ENCODE measurements at regions not wholly inside any gene's neighbourhood (a gene's known extent, or its start where the extent isn't known, plus 50 kb on each side); places are given as distances from the start of the nearest gene placed in this dataset.

- DNase-seq = no peak
- Histone ChIP-seq H3K4me1 (no peaks in the 10 kb centered on the region), H3K27ac (no peak overlapping the region), H3K4me3 (no peak overlapping the region), H3K27me3 (peaks cover 11 to 50% (median 11%) of the 10 kb centered on the region in 3 donors), H3K9me3 (no peaks in the 10 kb centered on the region), H3K36me3 (no peaks in the 10 kb centered on the region)
- TF ChIP-seq POLR2A (IDR thresholded peaks at IDR 0.05) = no peak
- TF ChIP-seq POLR2AphosphoS5 (IDR thresholded peaks at IDR 0.05) = no peak
- TF ChIP-seq EP300 (IDR thresholded peaks at IDR 0.05) = no peak
- no peak for TF ChIP-seq CTCF (IDR thresholded peaks at IDR 0.05)
- intact Hi-C loops (cut with DNase I) = no loop called here
- 23 to 65% methylated on average over 13 of the region's 13 CpGs for WGBS, 2 donors
Observed at GRCh38 chr7:25882151-25882773, 269.7 kb upstream of the NFE2L3 start.

DNA sequence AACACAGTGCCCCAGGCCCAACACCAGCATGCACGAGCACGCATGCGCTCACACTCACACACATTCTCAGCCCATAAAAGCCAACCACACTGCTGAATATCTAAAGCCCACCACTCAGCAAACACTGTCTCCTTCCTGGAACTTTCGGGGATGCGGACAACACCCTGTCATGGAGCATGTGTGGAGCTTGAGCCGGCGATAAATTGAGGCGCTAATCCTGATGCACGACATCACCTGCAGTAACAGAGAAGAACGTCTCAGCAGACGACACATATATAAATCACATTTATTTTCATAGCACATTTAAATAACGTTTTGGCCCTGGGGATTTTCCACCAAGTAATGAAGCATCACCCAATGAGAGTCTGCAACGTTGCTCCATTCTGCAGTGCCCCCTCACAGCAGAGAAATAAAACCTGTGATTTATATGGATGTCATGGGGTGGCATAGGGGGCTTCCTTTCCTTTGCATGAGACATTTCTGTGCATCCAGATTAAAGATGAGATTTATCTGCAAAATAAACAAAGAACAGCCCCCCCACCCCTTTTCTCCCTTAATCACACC, 267.7 kb upstream of the NFE2L3 start:
- Histone ChIP-seq H3K4me1 (no peaks in the 10 kb centered on the region), H3K27ac (no peak overlapping the region), H3K36me3 (no peaks in the 10 kb centered on the region), H3K4me3 (no peak overlapping the region), H3K9me3 (no peaks in the 10 kb centered on the region), H3K27me3 (peaks cover 11 to 61% (median 25%) of the 10 kb centered on the region in 3 donors)
- intact Hi-C loops (cut with DNase I) = no loop called here
- TF ChIP-seq EP300 (IDR thresholded peaks at IDR 0.05) = no peak
- DNase-seq = no peak
- 89 to 90% methylated on average over 13 of the region's 13 CpGs for WGBS, 2 donors

GRCh38 chr7:25885057-25885576, 266.9 kb upstream of the NFE2L3 start:
- H3K4me1 ChIP-seq = no peaks in the 10 kb centered on the region
- TF ChIP-seq POLR2AphosphoS5 (IDR thresholded peaks at IDR 0.05) (no peak), POLR2A (IDR thresholded peaks at IDR 0.05) (no peak), CTCF (IDR thresholded peaks at IDR 0.05) (no peak), EP300 (IDR thresholded peaks at IDR 0.05) (no peak)
- H3K4me3 ChIP-seq = no peak overlapping the region
- H3K27ac ChIP-seq = no peak overlapping the region
- no peaks in the 10 kb centered on the region for H3K9me3 ChIP-seq
- no peak for DNase-seq
- intact Hi-C loops (cut with DNase I) = no loop called here
- H3K27me3 ChIP-seq = peaks cover 11 to 66% (median 27%) of the 10 kb centered on the region in 3 donors
- no peaks in the 10 kb centered on the region for H3K36me3 ChIP-seq
- 87 to 90% methylated on average over 7 of the region's 7 CpGs for WGBS, 2 donors

DNA sequence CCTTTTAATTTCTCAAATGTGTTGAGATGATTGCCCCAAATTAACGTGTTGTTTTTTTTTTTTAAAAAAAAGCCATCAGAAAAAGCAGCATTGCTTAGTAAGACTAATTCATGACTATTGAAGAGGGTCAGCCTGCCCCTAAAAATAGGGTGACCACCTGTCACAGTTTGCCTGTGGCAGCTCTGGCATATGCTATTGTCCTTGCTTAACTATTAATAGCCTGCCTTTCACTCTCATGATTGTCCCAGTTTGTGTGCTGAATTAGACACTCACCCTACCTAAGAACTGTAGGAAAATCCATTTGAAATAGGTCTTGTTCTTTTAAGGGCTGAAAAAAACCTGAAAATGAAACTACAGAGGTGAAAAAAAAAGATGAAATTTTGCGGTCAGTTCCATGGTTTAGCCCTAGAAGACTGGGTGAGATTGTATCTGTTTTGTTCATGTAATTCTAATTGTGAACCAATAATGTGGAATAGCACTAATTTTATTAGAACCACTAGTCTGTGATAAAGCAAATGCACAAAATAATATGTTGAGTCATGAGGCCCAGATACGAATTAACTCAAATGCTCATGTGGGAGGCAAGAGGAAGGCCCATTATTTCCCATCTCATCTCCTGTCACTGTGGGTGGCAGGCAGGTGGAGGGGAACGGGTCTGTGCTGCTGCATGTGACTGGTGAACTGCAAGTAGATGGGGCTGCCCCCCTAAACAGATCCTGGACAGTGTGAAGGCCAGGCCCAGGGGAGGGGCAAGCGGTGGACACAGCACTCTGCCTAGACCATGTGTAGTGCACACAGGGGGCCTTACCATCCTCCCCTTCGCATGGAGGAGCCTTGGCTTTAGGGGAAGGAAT, 265.4 kb upstream of the NFE2L3 start:
- Histone ChIP-seq H3K4me3 (no peak overlapping the region), H3K27me3 (peaks cover 4 to 59% (median 24%) of the 10 kb centered on the region in 3 donors), H3K9me3 (no peaks in the 10 kb centered on the region), H3K27ac (no peak overlapping the region), H3K4me1 (no peaks in the 10 kb centered on the region), H3K36me3 (no peaks in the 10 kb centered on the region)
- no peak for DNase-seq
- intact Hi-C loops (cut with DNase I) = no loop called here
- 77 to 79% methylated on average over 6 of the region's 6 CpGs for WGBS, 2 donors
- TF ChIP-seq POLR2AphosphoS5 (IDR thresholded peaks at IDR 0.05) (no peak), EP300 (IDR thresholded peaks at IDR 0.05) (no peak), POLR2A (IDR thresholded peaks at IDR 0.05) (no peak), CTCF (IDR thresholded peaks at IDR 0.05) (no peak)

GRCh38 chr7:25887266-25887665, 264.7 kb upstream of the NFE2L3 start:
- no peak overlapping the region for H3K27ac ChIP-seq
- H3K36me3 ChIP-seq = no peaks in the 10 kb centered on the region
- 72 to 93% methylated on average over 3 of the region's 3 CpGs for WGBS, 2 donors
- no peak for TF ChIP-seq EP300 (IDR thresholded peaks at IDR 0.05)
- no peak for TF ChIP-seq POLR2AphosphoS5 (IDR thresholded peaks at IDR 0.05)
- no peak for TF ChIP-seq POLR2A (IDR thresholded peaks at IDR 0.05)
- no peak for TF ChIP-seq CTCF (IDR thresholded peaks at IDR 0.05)
- H3K4me3 ChIP-seq = no peak overlapping the region
- intact Hi-C loops (cut with DNase I) = no loop called here
- H3K9me3 ChIP-seq = no peaks in the 10 kb centered on the region
- no peaks in the 10 kb centered on the region for H3K4me1 ChIP-seq
- H3K27me3 ChIP-seq = peaks cover under 1 to 53% (median 20%) of the 10 kb centered on the region in 3 donors
- no peak for DNase-seq

All from sigmoid colon (tissue), 6 donors.